ENCODE measurements at regions not wholly inside any gene's neighbourhood (a gene's known extent, or its start where the extent isn't known, plus 50 kb on each side); places are given as distances from the start of the nearest gene placed in this dataset.

DNA sequence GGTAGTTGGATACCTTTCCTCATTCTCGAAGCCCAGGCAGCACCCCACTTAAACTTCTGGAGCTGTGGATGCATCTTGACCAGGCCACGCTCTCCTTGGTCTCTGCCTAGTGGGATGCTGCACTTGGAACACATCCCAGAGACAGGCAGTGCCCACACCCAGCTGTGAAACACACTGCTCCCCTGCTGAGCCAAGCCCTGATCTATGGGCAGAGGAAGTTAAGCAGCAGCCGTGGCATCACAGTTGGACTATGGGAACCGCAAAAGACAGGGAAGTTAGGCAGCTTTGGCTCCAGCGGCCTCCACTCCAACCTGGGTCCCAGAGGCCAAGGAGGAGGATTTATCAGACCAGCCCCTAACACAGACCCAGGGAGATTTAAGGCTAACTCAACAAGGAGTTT is 284.8 kb upstream of the CCL2 start:
- Histone ChIP-seq H3K36me3 (no peaks in the 10 kb centered on the region), H3K4me1 (ENCODE audit: insufficient read depth) (no peaks in the 10 kb centered on the region), H3K9me3 (no peaks in the 10 kb centered on the region), H3K27ac (no peak overlapping the region), H3K27me3 (no peaks in the 10 kb centered on the region), H3K4me3 (no peak overlapping the region)
- TF ChIP-seq EP300 (IDR thresholded peaks at IDR 0.05) (no peak), POLR2A (IDR thresholded peaks at IDR 0.05) (no peak)
- TF ChIP-seq, protein P1, sequence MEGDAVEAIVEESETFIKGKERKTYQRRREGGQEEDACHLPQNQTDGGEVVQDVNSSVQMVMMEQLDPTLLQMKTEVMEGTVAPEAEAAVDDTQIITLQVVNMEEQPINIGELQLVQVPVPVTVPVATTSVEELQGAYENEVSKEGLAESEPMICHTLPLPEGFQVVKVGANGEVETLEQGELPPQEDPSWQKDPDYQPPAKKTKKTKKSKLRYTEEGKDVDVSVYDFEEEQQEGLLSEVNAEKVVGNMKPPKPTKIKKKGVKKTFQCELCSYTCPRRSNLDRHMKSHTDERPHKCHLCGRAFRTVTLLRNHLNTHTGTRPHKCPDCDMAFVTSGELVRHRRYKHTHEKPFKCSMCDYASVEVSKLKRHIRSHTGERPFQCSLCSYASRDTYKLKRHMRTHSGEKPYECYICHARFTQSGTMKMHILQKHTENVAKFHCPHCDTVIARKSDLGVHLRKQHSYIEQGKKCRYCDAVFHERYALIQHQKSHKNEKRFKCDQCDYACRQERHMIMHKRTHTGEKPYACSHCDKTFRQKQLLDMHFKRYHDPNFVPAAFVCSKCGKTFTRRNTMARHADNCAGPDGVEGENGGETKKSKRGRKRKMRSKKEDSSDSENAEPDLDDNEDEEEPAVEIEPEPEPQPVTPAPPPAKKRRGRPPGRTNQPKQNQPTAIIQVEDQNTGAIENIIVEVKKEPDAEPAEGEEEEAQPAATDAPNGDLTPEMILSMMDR (IDR thresholded peaks at IDR 0.05) = no peak
- no peak for DNase-seq
- 71 to 76% (median 75%) methylated on average over 5 of the region's 5 CpGs for WGBS, 3 donors
- intact Hi-C loops (cut with DNase I) = no loop called here

DNA sequence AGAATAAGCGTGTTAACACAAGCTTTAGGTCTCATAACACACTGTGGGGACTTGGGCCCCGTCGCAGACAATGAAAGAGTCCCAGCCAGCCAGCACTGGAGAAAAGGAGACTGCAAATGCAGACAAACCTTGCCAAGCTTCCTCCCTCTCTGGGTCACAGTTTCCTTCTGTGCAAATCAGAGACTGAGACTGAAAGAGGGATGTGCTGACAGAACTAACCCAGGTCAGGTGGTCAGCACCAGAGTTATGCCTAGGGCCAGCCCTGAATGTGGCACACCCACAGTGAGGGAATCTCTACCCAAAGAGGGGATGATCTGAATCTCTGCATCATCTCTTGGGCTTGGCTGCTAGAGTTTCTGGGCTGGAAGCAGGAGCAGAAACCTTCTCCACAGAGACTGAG is 282.3 kb upstream of the CCL2 start:
- Histone ChIP-seq H3K27ac (no peak overlapping the region), H3K4me3 (no peak overlapping the region), H3K27me3 (no peaks in the 10 kb centered on the region), H3K36me3 (no peaks in the 10 kb centered on the region), H3K4me1 (ENCODE audit: insufficient read depth) (no peaks in the 10 kb centered on the region), H3K9me3 (no peaks in the 10 kb centered on the region)
- intact Hi-C loops (cut with DNase I) = no loop called here
- 44 to 57% (median 54%) methylated on average over 3 of the region's 3 CpGs for WGBS, 3 donors
- TF ChIP-seq EP300 (IDR thresholded peaks at IDR 0.05) = no peak
- TF ChIP-seq POLR2A (IDR thresholded peaks at IDR 0.05) = no peak
- TF ChIP-seq, protein P1 (IDR thresholded peaks at IDR 0.05) = no peak
- DNase-seq = no peak

DNA sequence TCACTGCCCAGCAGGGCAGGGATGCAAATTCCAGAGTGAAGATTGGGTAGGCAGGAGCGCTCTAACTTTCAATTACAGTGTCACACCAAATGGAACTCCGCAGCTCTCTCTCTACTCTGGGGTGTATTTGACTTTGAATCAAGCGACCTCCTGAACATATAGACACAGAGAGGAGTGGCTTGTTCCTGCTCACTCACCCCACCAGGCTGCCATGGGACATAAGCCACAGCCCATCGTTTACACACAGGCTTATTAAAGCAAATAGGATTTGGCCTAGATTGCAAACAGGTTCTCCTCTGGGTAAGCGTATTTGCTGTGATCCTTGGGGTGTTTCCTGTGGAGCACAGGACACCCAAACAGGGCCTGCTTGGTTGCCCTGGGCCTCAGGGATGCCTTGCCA is 281.6 kb upstream of the CCL2 start:
- Histone ChIP-seq H3K4me3 (no peak overlapping the region), H3K27ac (no peak overlapping the region), H3K4me1 (ENCODE audit: insufficient read depth) (no peaks in the 10 kb centered on the region), H3K36me3 (no peaks in the 10 kb centered on the region), H3K9me3 (no peaks in the 10 kb centered on the region), H3K27me3 (no peaks in the 10 kb centered on the region)
- intact Hi-C loops (cut with DNase I) = no loop called here
- DNase-seq = no peak
- TF ChIP-seq EP300 (IDR thresholded peaks at IDR 0.05) (no peak), POLR2A (IDR thresholded peaks at IDR 0.05) (no peak)
- TF ChIP-seq, protein P1 (IDR thresholded peaks at IDR 0.05) = no peak
- WGBS, 3 donors = 63 to 70% (median 65%) methylated on average over 5 of the region's 5 CpGs

DNA sequence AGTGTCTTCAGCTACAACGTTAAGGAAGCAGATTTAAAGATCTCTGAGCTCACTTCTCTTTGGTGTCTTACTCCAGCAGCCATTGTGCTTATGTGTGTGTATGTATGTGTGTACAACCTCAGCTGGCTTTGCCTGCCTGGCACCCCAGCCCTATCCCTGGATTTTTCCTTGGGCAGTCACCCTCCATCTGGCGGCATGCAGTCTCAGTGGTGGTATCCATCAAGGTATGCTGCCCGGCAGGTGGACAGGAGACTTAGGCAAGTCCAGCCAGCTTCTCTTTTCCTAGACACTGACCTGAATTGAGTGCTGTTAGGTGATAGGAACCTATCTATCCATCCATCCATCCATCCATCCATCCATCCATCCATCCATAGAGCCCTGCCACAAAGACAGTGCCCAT is 280.8 kb upstream of the CCL2 start:
- intact Hi-C loops (cut with DNase I) = no loop called here

More for the DNA sequence above, 280.8 kb upstream of the CCL2 start:
- Histone ChIP-seq H3K27ac (no peak overlapping the region), H3K4me3 (no peak overlapping the region), H3K4me1 (ENCODE audit: insufficient read depth) (no peaks in the 10 kb centered on the region), H3K36me3 (no peaks in the 10 kb centered on the region), H3K9me3 (no peaks in the 10 kb centered on the region), H3K27me3 (no peaks in the 10 kb centered on the region)
- DNase-seq = no peak
- no peak for TF ChIP-seq EP300 (IDR thresholded peaks at IDR 0.05)
- no peak for TF ChIP-seq POLR2A (IDR thresholded peaks at IDR 0.05)
- TF ChIP-seq, protein P1 (IDR thresholded peaks at IDR 0.05) = no peak
- 79 to 89% (median 87%) methylated on average over 3 of the region's 3 CpGs for WGBS, 3 donors
